Mesenchymal stem cell (in vitro differentiated cells and primary cell): ENCODE measurements at regions not wholly inside any gene's neighbourhood (a gene's known extent, or its start where the extent isn't known, plus 50 kb on each side); places are given as distances from the start of the nearest gene placed in this dataset.

Experiments used
- DNase-seq: peaks from one replicate; pipeline ENCODE4 v3.0.0-alpha.2; 2013
- H2AFZ ChIP-seq: one replicate; pipeline ENCODE4 v1.6.1; 2013; ENCODE audit warnings: low read depth, mild to moderate bottlenecking, control low read depth, inconsistent platforms, low read length, moderate library complexity
- H2AK5ac ChIP-seq: 2 replicates; pipeline ENCODE4 v1.6.1; 2013; ENCODE audit warnings: low read length, moderate library complexity, mild to moderate bottlenecking, inconsistent platforms; ENCODE audit not compliant: severe bottlenecking
- H2BK120ac ChIP-seq: one replicate; pipeline ENCODE4 v1.6.1; 2013; ENCODE audit warnings: low read depth, mild to moderate bottlenecking, inconsistent platforms, low read length, moderate library complexity
- H2BK12ac ChIP-seq, 2 experiments: one replicate each; pipeline ENCODE4 v1.6.1; 2013; ENCODE audit warnings: inconsistent platforms in 2 of 2, low read length in 2 of 2, mild to moderate bottlenecking in 2 of 2, moderate library complexity in 2 of 2, control low read depth in 1 of 2
- H2BK15ac ChIP-seq: one replicate; pipeline ENCODE4 v1.6.1; 2013; ENCODE audit warnings: mild to moderate bottlenecking, low read depth, inconsistent platforms; ENCODE audit not compliant: poor library complexity, severe bottlenecking
- H2BK5ac ChIP-seq: 2 replicates; pipeline ENCODE4 v1.6.1; 2013; ENCODE audit warnings: low read depth, mild to moderate bottlenecking, low read length, control low read depth, inconsistent platforms; ENCODE audit not compliant: poor library complexity, severe bottlenecking
- H3K14ac ChIP-seq, 2 experiments: one replicate each; pipeline ENCODE4 v1.6.1; 2013; ENCODE audit warnings: inconsistent platforms in 2 of 2, low read length in 2 of 2, control low read depth in 1 of 2, mild to moderate bottlenecking in 1 of 2, moderate library complexity in 1 of 2
- H3K18ac ChIP-seq, 2 experiments: one replicate each; pipeline ENCODE4 v1.6.1; 2013; ENCODE audit warnings: inconsistent platforms in 2 of 2, low read length in 2 of 2, control low read depth in 1 of 2, low read depth in 1 of 2, mild to moderate bottlenecking in 1 of 2
- H3K23ac ChIP-seq, 2 experiments: one replicate each; pipeline ENCODE4 v1.6.1; 2013; ENCODE audit warnings: inconsistent platforms in 2 of 2, low read length in 2 of 2, mild to moderate bottlenecking in 2 of 2, moderate library complexity in 2 of 2, control low read depth in 1 of 2
- H3K27ac ChIP-seq: 2 replicates; pipeline ENCODE4 v1.5.1; 2013; ENCODE audit warnings: mild to moderate bottlenecking, moderate library complexity, low read length, control low read depth, inconsistent platforms; ENCODE audit not compliant: poor library complexity, severe bottlenecking
- H3K27me3 ChIP-seq, 2 experiments: 2 replicates each; pipeline versions ENCODE4 v1.6.1 to v1.7.0; 2013; ENCODE audit warnings: low read length in 2 of 2, mild to moderate bottlenecking in 2 of 2, moderate library complexity in 2 of 2, control low read depth in 1 of 2, inconsistent platforms in 1 of 2; ENCODE audit not compliant: control insufficient read depth in 1 of 2, insufficient read depth in 1 of 2
- H3K36me3 ChIP-seq, 2 experiments: 2 replicates each; pipeline versions ENCODE4 v1.6.1 to v1.7.0; 2013; ENCODE audit warnings: low read length in 2 of 2, control low read depth in 1 of 2, inconsistent platforms in 1 of 2, low read depth in 1 of 2, mild to moderate bottlenecking in 1 of 2; ENCODE audit not compliant: insufficient read depth in 2 of 2, control insufficient read depth in 1 of 2
- H3K4ac ChIP-seq, 2 experiments: one replicate each; pipeline ENCODE4 v1.6.1; 2013; ENCODE audit warnings: inconsistent platforms in 2 of 2, low read length in 2 of 2, mild to moderate bottlenecking in 2 of 2, moderate library complexity in 2 of 2, control low read depth in 1 of 2, low read depth in 1 of 2
- H3K4me1 ChIP-seq: 2 replicates; pipeline ENCODE4 v1.6.1; 2013; ENCODE audit warnings: low read depth, low read length, control low read depth; ENCODE audit not compliant: control insufficient read depth, insufficient read depth
- H3K4me2 ChIP-seq: 2 replicates; pipeline ENCODE4 v1.6.1; 2013; ENCODE audit warnings: low read length, mild to moderate bottlenecking, inconsistent platforms; ENCODE audit not compliant: poor library complexity, severe bottlenecking
- H3K4me3 ChIP-seq, 2 experiments: 2 replicates each; pipeline versions ENCODE4 v1.5.1 to v1.7.0; 2013; ENCODE audit warnings: low read length in 2 of 2, mild to moderate bottlenecking in 2 of 2, control low read depth in 1 of 2, low read depth in 1 of 2; ENCODE audit not compliant: insufficient read depth in 1 of 2
- H3K79me1 ChIP-seq: replicated peaks from 2 replicates; pipeline ENCODE4 v1.6.1; 2013; ENCODE audit warnings: mild to moderate bottlenecking, control low read depth, low read length, inconsistent platforms; ENCODE audit not compliant: poor library complexity, severe bottlenecking
- H3K9ac ChIP-seq: 2 replicates; pipeline ENCODE4 v1.7.0; 2013; ENCODE audit warnings: mild to moderate bottlenecking, low read length, moderate library complexity
- H3K9me3 ChIP-seq: 2 replicates; pipeline ENCODE4 v1.7.0; 2013; ENCODE audit warnings: mild to moderate bottlenecking, low read length; ENCODE audit not compliant: control insufficient read depth
- H4K8ac ChIP-seq: one replicate; pipeline ENCODE4 v1.6.1; 2013; ENCODE audit warnings: inconsistent platforms, mild to moderate bottlenecking, low read length, moderate library complexity
- H4K91ac ChIP-seq: one replicate; pipeline ENCODE4 v1.6.1; 2013; ENCODE audit warnings: mild to moderate bottlenecking, low read length, inconsistent platforms
- WGBS: methylation state at CpG from one replicate; pipeline ENCODE4 v1.1.7; 2013; ENCODE audit warnings: mixed read lengths; 5-methylcytosine and 5-hydroxymethylcytosine counted together

DNA sequence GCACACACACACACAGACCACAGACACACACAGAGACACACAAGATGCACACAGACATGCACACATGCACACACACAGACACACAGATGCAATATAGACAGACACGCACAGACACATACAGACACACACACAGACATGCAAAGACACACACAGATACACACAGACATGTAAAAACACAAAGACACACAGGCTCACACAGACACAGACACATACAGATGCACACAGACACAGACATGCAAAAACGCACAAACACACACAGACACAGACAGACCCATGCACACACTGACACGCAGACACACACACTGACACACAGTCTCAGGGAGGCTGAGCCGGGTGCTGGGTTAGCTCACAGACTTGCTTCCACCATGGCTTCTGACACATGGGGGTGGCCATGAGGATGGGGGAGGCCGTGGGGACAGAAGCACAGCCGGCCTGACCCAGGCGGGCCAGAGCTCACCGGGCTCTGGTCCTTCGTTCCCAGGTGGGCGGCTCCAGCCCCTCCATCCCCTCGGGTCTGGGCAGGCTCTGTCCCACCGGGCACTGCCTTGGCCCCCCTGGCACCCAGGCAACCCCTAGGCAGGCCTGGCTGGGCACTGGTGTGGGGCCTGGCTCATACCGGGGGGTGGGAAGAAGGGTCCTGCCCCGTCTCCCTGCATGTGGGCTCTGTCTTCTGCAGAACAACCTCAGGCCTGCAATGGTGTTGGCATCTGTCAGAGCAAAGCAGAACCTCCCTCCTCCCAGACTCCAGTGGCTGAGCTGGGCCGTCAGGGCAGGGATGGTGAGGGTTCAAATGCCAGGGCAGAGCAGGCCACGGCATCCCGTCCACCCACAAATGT lies 1489.5 kb downstream of the BRD1 start:
- H3K18ac ChIP-seq, result no peak overlapping the region
- H3K36me3 ChIP-seq, result no peaks in the 10 kb centered on the region
- H3K4ac ChIP-seq, result no peak overlapping the region
- no peaks in the 10 kb centered on the region for H3K9me3 ChIP-seq
- no peaks in the 10 kb centered on the region for H3K79me1 ChIP-seq
- no peak overlapping the region for H4K8ac ChIP-seq
- no peak overlapping the region for H4K91ac ChIP-seq
- H2BK5ac ChIP-seq, result no peak overlapping the region
- H3K27ac ChIP-seq, result no peak overlapping the region
- H2BK15ac ChIP-seq, result no peak overlapping the region
- no peak overlapping the region for H3K14ac ChIP-seq
- H2AK5ac ChIP-seq, result no peak overlapping the region
- H3K4me2 ChIP-seq, result no peak overlapping the region
- peak overlapping the region in 1 of 2 experiments; percentile 26 for H3K4me3 ChIP-seq
- H3K23ac ChIP-seq, result no peak overlapping the region
- H2AFZ ChIP-seq, result no peak overlapping the region
- no peak overlapping the region for H2BK120ac ChIP-seq
- 85% methylated on average over 17 of the region's 17 CpGs for WGBS
- no peak overlapping the region for H3K9ac ChIP-seq
- no peak for DNase-seq
- no peak overlapping the region for H2BK12ac ChIP-seq
- H3K27me3 ChIP-seq, result no peaks in the 10 kb centered on the region
- peaks cover 1% of the 10 kb centered on the region for H3K4me1 ChIP-seq

DNA sequence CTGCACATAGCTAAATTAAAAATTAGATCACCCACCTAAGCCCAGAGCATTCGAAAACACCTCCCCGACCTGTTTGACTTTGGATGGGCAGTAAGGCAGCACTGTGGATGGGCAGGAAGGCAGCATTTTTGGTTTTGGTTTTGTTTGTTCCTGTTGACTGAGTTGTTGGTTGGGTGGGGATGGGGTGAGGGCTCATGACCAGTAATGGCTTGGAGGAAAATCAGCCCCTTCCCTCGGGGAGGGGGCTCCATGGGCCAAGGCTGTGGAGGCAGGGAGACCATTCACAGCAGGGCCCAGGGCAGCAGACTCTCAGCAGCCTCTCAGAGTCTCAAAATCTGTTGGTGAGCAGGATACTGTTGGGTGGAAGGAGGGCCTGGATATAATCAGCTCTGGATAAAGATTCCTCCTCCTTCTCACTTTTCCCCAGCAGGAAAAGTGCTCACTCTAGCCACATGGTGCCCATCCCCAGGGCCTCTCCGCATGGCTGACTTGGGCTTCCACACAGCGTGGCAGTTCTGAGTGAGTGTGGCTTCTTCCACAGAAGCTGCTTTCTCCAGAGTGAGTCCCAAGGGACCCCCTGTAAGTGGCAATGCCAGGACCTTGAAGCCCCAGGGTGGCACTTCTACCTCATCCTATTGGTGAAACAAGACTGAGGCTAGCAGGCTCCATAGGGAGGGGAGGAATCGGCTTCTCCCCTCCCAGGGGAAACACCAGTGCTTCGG lies 1491.2 kb downstream of the BRD1 start:
- H3K18ac ChIP-seq, result no peak overlapping the region
- no peak overlapping the region for H2BK120ac ChIP-seq
- H2BK15ac ChIP-seq, result no peak overlapping the region
- H3K23ac ChIP-seq, result no peak overlapping the region
- no peaks in the 10 kb centered on the region for H3K36me3 ChIP-seq
- no peak overlapping the region for H4K8ac ChIP-seq
- H3K4ac ChIP-seq, result no peak overlapping the region
- no peaks in the 10 kb centered on the region for H3K27me3 ChIP-seq
- no peak overlapping the region for H3K9ac ChIP-seq
- H2BK12ac ChIP-seq, result no peak overlapping the region
- H3K4me3 ChIP-seq, result no peak overlapping the region
- H3K27ac ChIP-seq, result no peak overlapping the region
- no peak for DNase-seq
- H2BK5ac ChIP-seq, result no peak overlapping the region
- no peak overlapping the region for H2AFZ ChIP-seq
- H3K9me3 ChIP-seq, result no peaks in the 10 kb centered on the region
- H2AK5ac ChIP-seq, result no peak overlapping the region
- peaks cover 1% of the 10 kb centered on the region for H3K4me1 ChIP-seq
- no peaks in the 10 kb centered on the region for H3K79me1 ChIP-seq
- no peak overlapping the region for H3K14ac ChIP-seq
- no peak overlapping the region for H4K91ac ChIP-seq
- no peak overlapping the region for H3K4me2 ChIP-seq
- WGBS, result 72% methylated on average over 7 of the region's 7 CpGs

DNA sequence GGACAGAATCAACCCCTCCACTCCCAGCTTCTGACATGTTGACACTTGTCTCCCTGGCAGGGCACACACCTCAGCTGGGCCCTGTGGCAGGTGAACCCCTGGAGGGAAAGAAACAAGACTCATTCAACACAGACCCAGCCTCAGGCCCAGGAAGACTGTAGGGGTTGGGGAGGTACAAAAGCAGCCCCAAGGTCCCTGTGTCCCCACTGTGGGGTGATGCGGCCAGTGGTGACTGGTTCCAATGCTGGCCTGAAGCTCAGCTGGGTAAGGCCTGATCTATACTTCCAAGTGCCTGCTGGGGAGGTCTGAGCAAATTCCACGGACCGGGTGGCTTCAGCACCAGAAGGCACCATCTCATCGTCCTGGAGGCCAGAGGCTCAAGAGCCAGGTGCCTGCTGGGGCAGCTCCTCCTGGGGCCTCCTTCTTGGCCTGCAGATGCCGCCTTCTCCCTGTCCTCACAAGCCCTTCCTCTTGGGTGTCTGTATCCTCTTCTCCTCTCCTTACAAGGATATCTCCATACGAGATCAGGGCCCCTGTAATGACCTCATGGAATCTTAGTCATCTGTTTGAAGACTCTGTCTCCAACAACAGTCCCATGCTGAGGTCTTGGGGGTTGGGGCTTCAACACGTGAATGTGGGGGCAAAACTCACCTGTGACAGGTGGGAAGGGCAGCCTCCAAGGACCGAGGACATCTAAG lies 1492.1 kb downstream of the BRD1 start:
- WGBS, result 79% methylated on average over 7 of the region's 8 CpGs
- no peak overlapping the region for H3K4ac ChIP-seq

DNA sequence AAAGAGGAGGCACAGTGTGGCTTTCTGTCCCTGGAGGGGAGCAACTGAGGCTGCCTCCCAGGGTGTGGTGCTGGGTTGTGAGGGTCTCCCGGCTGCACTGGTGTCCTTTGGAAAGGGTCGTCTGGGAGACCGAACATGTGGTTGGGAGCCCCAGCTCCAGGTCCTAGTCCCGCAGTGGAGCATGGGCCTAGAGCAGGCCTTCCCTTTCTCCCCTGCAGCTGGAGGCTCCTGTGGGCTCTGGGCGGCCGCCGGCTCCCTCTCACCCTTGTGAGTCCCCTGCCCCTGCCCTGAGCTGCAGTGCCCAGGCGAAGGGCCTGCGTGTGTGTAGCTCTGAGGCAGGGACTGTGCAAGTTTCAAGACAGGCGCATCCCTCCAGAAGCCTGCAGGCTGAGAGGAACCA lies 1492.7 kb downstream of the BRD1 start:
- H3K4me3 ChIP-seq, result no peak overlapping the region
- no peak overlapping the region for H2BK12ac ChIP-seq
- H4K8ac ChIP-seq, result no peak overlapping the region
- no peak overlapping the region for H2BK15ac ChIP-seq
- H3K4ac ChIP-seq, result no peak overlapping the region
- H4K91ac ChIP-seq, result no peak overlapping the region
- no peak overlapping the region for H2AK5ac ChIP-seq
- H3K9me3 ChIP-seq, result no peaks in the 10 kb centered on the region
- H2AFZ ChIP-seq, result no peak overlapping the region
- no peak overlapping the region for H3K14ac ChIP-seq
- H3K27me3 ChIP-seq, result no peaks in the 10 kb centered on the region
- H3K4me2 ChIP-seq, result no peak overlapping the region
- no peak overlapping the region for H3K23ac ChIP-seq
- no peak overlapping the region for H2BK5ac ChIP-seq
- DNase-seq, result no peak
- 86% methylated on average over 10 of the region's 10 CpGs for WGBS
- H3K27ac ChIP-seq, result no peak overlapping the region
- H3K18ac ChIP-seq, result no peak overlapping the region
- H3K79me1 ChIP-seq, result no peaks in the 10 kb centered on the region
- no peaks in the 10 kb centered on the region for H3K4me1 ChIP-seq
- no peak overlapping the region for H3K9ac ChIP-seq
- H3K36me3 ChIP-seq, result no peaks in the 10 kb centered on the region
- H2BK120ac ChIP-seq, result no peak overlapping the region

More for the DNA sequence above, 1492.1 kb downstream of the BRD1 start:
- Histone ChIP-seq H3K36me3 (no peaks in the 10 kb centered on the region), H3K27me3 (no peaks in the 10 kb centered on the region), H3K9me3 (no peaks in the 10 kb centered on the region), H3K4me3 (no peak overlapping the region), H2BK5ac (no peak overlapping the region), H3K18ac (no peak overlapping the region), H2BK120ac (no peak overlapping the region), H2AK5ac (no peak overlapping the region), H3K4me2 (no peak overlapping the region), H4K8ac (no peak overlapping the region), H3K4me1 (no peaks in the 10 kb centered on the region), H3K14ac (no peak overlapping the region), H4K91ac (no peak overlapping the region), H2BK15ac (no peak overlapping the region), H2AFZ (no peak overlapping the region), H3K9ac (no peak overlapping the region), H3K27ac (no peak overlapping the region), H3K79me1 (no peaks in the 10 kb centered on the region), H3K23ac (no peak overlapping the region), H2BK12ac (no peak overlapping the region)
- DNase-seq, result no peak
